ENCODE measurements at regions not wholly inside any gene's neighbourhood (a gene's known extent, or its start where the extent isn't known, plus 50 kb on each side); places are given as distances from the start of the nearest gene placed in this dataset.

DNA sequence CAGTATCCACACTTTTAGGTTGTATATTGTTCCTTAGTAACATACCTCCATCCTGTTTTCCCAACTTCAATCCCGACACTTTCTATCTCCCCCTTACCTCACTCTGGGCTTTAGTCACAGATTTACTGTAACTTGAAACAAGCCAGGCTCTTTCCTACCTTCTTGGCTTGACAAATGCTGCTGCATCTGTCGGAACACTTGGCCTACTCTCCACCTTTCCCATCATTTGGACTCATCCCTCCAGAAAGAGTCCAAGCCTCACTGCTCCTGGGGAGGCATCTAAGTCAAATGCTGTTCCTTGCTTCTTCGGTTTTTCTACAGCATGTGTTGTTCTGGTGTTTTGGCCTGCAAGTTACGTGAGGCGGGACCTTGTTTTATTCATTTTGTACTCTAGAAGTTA lies 142.4 kb downstream of the DACT1 start (continued):
- TF ChIP-seq ASH2L (IDR thresholded peaks at IDR 0.05; ENCODE audit: borderline replicate concordance, low read depth): no peak

DNA sequence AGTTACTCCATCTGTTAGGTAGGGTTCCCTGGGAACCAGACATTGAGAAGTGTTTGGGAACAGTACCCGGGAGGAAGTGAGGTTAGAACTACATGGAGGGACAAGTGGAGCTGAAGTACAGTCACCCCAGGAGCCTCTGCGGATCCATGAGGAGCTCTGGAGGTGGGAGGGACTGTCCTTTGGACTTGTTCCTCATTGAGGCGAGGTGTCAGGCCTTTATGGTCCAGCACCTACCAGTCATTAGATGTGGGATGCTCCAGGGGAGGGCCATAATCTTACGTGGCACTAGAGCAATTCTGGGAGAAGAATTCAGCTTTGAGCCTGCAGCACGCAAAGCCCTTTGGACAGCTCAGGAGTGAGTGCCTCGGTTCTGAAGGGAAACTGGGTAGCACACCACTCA lies 142.8 kb downstream of the DACT1 start:
- SMC1A ChIA-PET (ENCODE audit: uncharacterized antibody, unreplicated experiment): interaction anchor here (1.1 to 2.4 kb wide), 2 partner anchors 9 to 15 kb away, joined by 5 to 12 read pairs; no protein-coding TSS in a partner anchor
- CTCF ChIA-PET: no interaction called here
- no TSS peak for BruUV-seq (replicated peaks)
- H2AFZ ChIP-seq (ENCODE audit: control insufficient read depth, low read depth, low read length): no peak overlapping the region
- intact Hi-C loops (cut with micrococcal nuclease; ENCODE audit: unreplicated experiment): no loop called here
- no peak for ATAC-seq
- no peak for DNase-seq (ENCODE audit: low read depth, low spot score)
- RAD21 ChIA-PET (ENCODE audit: unreplicated experiment): interaction anchor here (1.3 kb wide), 1 partner anchor 43 kb away, joined by 3 read pairs; no protein-coding TSS in a partner anchor
- H3K4me1 ChIP-seq (ENCODE audit: control insufficient read depth, insufficient read depth, low read length): no peaks in the 10 kb centered on the region
- no peak for FAIRE-seq
- H3K4me2 ChIP-seq (ENCODE audit: control insufficient read depth, insufficient read depth): no peak overlapping the region
- H3K9ac ChIP-seq (ENCODE audit: control insufficient read depth, insufficient read depth, low read length): no peak overlapping the region
- no peaks in the 10 kb centered on the region for H3K36me3 ChIP-seq (ENCODE audit: control insufficient read depth in 2 of 2, insufficient read depth in 2 of 2, low read length in 1 of 2)
- no peaks in the 10 kb centered on the region for H3K27me3 ChIP-seq (replicated peaks in 1 of 2; ENCODE audit: control insufficient read depth in 2 of 2, insufficient read depth in 2 of 2, low read length in 1 of 2)
- POLR2A ChIA-PET: interaction anchor here (1.5 kb wide), 1 partner anchor 9 kb away, joined by 4 read pairs; no protein-coding TSS in a partner anchor
- no peaks in the 10 kb centered on the region for H4K20me1 ChIP-seq (ENCODE audit: control insufficient read depth, insufficient read depth)
- H3K27ac ChIP-seq (ENCODE audit: control insufficient read depth, insufficient read depth): no peak overlapping the region
- WGBS (ENCODE audit: insufficient coverage, insufficient replicate concordance, low lambda C conversion rate, missing lambda C conversion rate): 29% methylated on average over 6 of the region's 6 CpGs
- no peaks in the 10 kb centered on the region for H3K9me3 ChIP-seq (replicated peaks; ENCODE audit: control insufficient read depth, insufficient read depth, low read length)
- no peaks in the 10 kb centered on the region for H3K79me2 ChIP-seq (ENCODE audit: control insufficient read depth, insufficient read depth, low read length)
- TF ChIP-seq SMAD5 (IDR thresholded peaks at IDR 0.05; ENCODE audit: low read depth): no peak
- no peak for TF ChIP-seq FOS (IDR thresholded peaks at IDR 0.05; ENCODE audit: borderline replicate concordance, extremely low read depth, insufficient read length)
- no peak for TF ChIP-seq ESRRA (IDR thresholded peaks at IDR 0.05; ENCODE audit: low read length)
- no peak for TF ChIP-seq MXI1 (IDR thresholded peaks at IDR 0.05; ENCODE audit: low read depth, low read length)
- no peak for TF ChIP-seq MYB (IDR thresholded peaks at IDR 0.05; ENCODE audit: borderline replicate concordance, low read depth, low read length)
- in situ Hi-C loops (cut with MboI): no loop called here
- no peak overlapping the region for H3K4me3 ChIP-seq

DNA sequence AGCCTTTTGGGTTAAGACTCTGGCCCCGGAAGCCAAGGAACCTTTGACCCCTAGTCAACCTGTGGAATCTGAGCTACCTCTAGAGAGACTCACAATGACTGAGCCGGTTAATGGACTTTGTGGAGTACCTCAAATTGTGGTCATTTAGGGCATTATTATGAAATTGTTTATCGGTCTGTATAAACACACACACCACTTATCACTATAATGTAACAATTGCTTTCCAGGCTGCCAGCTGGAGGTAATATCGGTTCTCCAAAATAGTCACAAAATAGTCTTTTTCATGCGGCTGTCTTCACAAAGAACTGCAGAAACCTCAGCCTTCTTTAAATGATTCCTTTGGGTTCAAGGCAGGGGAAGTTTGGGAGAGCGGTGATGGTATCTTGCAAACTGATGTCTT lies 144.2 kb downstream of the DACT1 start:
- ChIA-PET RAD21 (ENCODE audit: unreplicated experiment) (no interaction called here), POLR2A (no interaction called here), SMC1A (ENCODE audit: uncharacterized antibody, unreplicated experiment) (interaction anchor here (0.6 to 2.4 kb wide), 4 partner anchors 9 to 280 kb away, joined by 3 to 12 read pairs (median 3); no protein-coding TSS in a partner anchor), CTCF (interaction anchor here (1.9 kb wide), 1 partner anchor 13 kb away, joined by 7 read pairs; no protein-coding TSS in a partner anchor)
- in situ Hi-C loops (cut with MboI) (no loop called here), intact Hi-C loops (cut with micrococcal nuclease; ENCODE audit: unreplicated experiment) (no loop called here)
- 64% methylated on average over 6 of the region's 6 CpGs for WGBS (ENCODE audit: insufficient coverage, insufficient replicate concordance, low lambda C conversion rate, missing lambda C conversion rate)
- BruUV-seq (replicated peaks): no TSS peak
- H3K27ac ChIP-seq (ENCODE audit: control insufficient read depth, insufficient read depth): no peak overlapping the region
- H3K36me3 ChIP-seq (ENCODE audit: control insufficient read depth in 2 of 2, insufficient read depth in 2 of 2, low read length in 1 of 2): no peaks in the 10 kb centered on the region
- no peaks in the 10 kb centered on the region for H3K4me1 ChIP-seq (ENCODE audit: control insufficient read depth, insufficient read depth, low read length)
- H3K9me3 ChIP-seq (replicated peaks; ENCODE audit: control insufficient read depth, insufficient read depth, low read length): no peaks in the 10 kb centered on the region
- H4K20me1 ChIP-seq (ENCODE audit: control insufficient read depth, insufficient read depth): no peaks in the 10 kb centered on the region
- H3K4me2 ChIP-seq (ENCODE audit: control insufficient read depth, insufficient read depth): no peak overlapping the region
- no peaks in the 10 kb centered on the region; a peak in 1 of 4 replicates for H3K27me3 ChIP-seq (replicated peaks in 1 of 2; ENCODE audit: control insufficient read depth in 2 of 2, insufficient read depth in 2 of 2, low read length in 1 of 2)
- ATAC-seq: no peak
- no peak overlapping the region for H2AFZ ChIP-seq (ENCODE audit: control insufficient read depth, low read depth, low read length)
- no peak overlapping the region for H3K4me3 ChIP-seq
- DNase-seq (ENCODE audit: low read depth, low spot score): no peak
- H3K79me2 ChIP-seq (ENCODE audit: control insufficient read depth, insufficient read depth, low read length): no peaks in the 10 kb centered on the region
- FAIRE-seq: no peak
- H3K9ac ChIP-seq (ENCODE audit: control insufficient read depth, insufficient read depth, low read length): no peak overlapping the region
- TF ChIP-seq RAD51 (IDR thresholded peaks at IDR 0.05) (no peak), TCF3 (IDR thresholded peaks at IDR 0.05; ENCODE audit: borderline replicate concordance, insufficient read depth, low read depth, low read length) (no peak)
- TF ChIP-seq, protein P1, sequence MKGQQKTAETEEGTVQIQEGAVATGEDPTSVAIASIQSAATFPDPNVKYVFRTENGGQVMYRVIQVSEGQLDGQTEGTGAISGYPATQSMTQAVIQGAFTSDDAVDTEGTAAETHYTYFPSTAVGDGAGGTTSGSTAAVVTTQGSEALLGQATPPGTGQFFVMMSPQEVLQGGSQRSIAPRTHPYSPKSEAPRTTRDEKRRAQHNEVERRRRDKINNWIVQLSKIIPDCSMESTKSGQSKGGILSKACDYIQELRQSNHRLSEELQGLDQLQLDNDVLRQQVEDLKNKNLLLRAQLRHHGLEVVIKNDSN (IDR thresholded peaks at IDR 0.05; ENCODE audit: borderline replicate concordance, extremely low read length, insufficient read depth, low read depth, low read length): no peak
- TF ChIP-seq, protein P2, sequence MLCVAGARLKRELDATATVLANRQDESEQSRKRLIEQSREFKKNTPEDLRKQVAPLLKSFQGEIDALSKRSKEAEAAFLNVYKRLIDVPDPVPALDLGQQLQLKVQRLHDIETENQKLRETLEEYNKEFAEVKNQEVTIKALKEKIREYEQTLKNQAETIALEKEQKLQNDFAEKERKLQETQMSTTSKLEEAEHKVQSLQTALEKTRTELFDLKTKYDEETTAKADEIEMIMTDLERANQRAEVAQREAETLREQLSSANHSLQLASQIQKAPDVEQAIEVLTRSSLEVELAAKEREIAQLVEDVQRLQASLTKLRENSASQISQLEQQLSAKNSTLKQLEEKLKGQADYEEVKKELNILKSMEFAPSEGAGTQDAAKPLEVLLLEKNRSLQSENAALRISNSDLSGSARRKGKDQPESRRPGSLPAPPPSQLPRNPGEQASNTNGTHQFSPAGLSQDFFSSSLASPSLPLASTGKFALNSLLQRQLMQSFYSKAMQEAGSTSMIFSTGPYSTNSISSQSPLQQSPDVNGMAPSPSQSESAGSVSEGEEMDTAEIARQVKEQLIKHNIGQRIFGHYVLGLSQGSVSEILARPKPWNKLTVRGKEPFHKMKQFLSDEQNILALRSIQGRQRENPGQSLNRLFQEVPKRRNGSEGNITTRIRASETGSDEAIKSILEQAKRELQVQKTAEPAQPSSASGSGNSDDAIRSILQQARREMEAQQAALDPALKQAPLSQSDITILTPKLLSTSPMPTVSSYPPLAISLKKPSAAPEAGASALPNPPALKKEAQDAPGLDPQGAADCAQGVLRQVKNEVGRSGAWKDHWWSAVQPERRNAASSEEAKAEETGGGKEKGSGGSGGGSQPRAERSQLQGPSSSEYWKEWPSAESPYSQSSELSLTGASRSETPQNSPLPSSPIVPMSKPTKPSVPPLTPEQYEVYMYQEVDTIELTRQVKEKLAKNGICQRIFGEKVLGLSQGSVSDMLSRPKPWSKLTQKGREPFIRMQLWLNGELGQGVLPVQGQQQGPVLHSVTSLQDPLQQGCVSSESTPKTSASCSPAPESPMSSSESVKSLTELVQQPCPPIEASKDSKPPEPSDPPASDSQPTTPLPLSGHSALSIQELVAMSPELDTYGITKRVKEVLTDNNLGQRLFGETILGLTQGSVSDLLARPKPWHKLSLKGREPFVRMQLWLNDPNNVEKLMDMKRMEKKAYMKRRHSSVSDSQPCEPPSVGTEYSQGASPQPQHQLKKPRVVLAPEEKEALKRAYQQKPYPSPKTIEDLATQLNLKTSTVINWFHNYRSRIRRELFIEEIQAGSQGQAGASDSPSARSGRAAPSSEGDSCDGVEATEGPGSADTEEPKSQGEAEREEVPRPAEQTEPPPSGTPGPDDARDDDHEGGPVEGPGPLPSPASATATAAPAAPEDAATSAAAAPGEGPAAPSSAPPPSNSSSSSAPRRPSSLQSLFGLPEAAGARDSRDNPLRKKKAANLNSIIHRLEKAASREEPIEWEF (IDR thresholded peaks at IDR 0.05; ENCODE audit: insufficient replicate concordance, low read depth, low read length): no peak

Measured in GM12878 (cell line).